ENCODE measurements at regions not wholly inside any gene's neighbourhood (a gene's known extent, or its start where the extent isn't known, plus 50 kb on each side); places are given as distances from the start of the nearest gene placed in this dataset.

DNA sequence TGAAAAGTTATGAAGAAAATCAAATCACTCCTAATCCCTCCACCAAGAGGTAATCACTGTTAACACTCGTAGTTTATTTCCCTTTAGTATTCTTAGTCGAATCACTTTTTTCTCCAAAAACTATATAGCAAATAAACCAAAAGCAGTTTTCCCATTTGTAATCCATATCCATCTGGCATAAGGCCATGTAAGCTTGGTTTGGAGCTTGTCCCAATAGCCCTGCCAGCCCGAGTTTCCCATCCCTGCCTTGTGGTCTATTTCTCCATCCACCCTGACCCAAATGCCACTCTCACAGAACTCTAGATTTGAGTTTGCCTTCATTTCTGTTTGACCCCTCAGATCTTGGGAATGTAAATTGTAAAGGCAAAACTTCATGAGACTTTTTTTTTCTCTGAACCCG is 71.8 kb upstream of the DSP start:
- TF ChIP-seq, protein P1, sequence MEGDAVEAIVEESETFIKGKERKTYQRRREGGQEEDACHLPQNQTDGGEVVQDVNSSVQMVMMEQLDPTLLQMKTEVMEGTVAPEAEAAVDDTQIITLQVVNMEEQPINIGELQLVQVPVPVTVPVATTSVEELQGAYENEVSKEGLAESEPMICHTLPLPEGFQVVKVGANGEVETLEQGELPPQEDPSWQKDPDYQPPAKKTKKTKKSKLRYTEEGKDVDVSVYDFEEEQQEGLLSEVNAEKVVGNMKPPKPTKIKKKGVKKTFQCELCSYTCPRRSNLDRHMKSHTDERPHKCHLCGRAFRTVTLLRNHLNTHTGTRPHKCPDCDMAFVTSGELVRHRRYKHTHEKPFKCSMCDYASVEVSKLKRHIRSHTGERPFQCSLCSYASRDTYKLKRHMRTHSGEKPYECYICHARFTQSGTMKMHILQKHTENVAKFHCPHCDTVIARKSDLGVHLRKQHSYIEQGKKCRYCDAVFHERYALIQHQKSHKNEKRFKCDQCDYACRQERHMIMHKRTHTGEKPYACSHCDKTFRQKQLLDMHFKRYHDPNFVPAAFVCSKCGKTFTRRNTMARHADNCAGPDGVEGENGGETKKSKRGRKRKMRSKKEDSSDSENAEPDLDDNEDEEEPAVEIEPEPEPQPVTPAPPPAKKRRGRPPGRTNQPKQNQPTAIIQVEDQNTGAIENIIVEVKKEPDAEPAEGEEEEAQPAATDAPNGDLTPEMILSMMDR (IDR thresholded peaks at IDR 0.05) = no peak
- TF ChIP-seq POLR2A (IDR thresholded peaks at IDR 0.05) = no peak
